ENCODE measurements at regions not wholly inside any gene's neighbourhood (a gene's known extent, or its start where the extent isn't known, plus 50 kb on each side); places are given as distances from the start of the nearest gene placed in this dataset.

DNA sequence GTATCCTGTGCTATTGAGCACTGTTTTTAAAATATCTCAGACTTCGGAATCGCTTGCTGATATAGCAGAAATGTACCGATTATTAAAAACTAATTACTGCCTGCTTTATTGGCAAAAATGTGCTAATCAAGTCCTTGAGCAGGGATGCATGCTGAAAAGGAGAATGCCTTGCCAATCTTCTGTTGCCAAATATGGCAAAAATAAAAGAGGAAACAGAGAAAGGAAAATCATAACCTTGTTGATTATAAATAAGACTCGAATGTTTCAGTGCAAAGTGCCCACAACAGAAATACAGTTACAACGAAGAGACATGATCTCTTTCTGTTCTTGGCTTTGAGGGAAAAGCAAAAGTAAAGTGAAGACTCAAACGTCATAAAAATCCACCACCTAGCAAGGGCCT, 248.5 kb downstream of the TMEM182 start:
- DNase-seq (ENCODE audit: low read depth in 1 of 2, low spot score in 1 of 2) (no peak), ATAC-seq (no peak), FAIRE-seq (no peak)
- H3K4me3 ChIP-seq: no peak overlapping the region
- CTCF ChIA-PET: no interaction called here
- H3K27ac ChIP-seq: no peak overlapping the region
- WGBS (ENCODE audit: missing lambda C conversion rate): 35% methylated on average over 6 of the region's 6 CpGs
- no peak overlapping the region for H3K4me2 ChIP-seq
- H3K4me1 ChIP-seq: no peaks in the 10 kb centered on the region
- no peaks in the 10 kb centered on the region for H3K9me3 ChIP-seq
- POLR2A ChIA-PET: no interaction called here
- TF ChIP-seq PHF8 (IDR thresholded peaks at IDR 0.05; ENCODE audit: borderline replicate concordance, low read depth): no peak
- no peak for TF ChIP-seq RNF2 (IDR thresholded peaks at IDR 0.05; ENCODE audit: borderline replicate concordance, low read depth)
- TF ChIP-seq ZC3H11A (IDR thresholded peaks at IDR 0.05): no peak
- no peak for TF ChIP-seq HEYL (CRISPR knock-in tag; IDR thresholded peaks at IDR 0.05)
- no peak for TF ChIP-seq KDM1A (IDR thresholded peaks at IDR 0.05; ENCODE audit: low read depth)
- TF ChIP-seq, protein P1, sequence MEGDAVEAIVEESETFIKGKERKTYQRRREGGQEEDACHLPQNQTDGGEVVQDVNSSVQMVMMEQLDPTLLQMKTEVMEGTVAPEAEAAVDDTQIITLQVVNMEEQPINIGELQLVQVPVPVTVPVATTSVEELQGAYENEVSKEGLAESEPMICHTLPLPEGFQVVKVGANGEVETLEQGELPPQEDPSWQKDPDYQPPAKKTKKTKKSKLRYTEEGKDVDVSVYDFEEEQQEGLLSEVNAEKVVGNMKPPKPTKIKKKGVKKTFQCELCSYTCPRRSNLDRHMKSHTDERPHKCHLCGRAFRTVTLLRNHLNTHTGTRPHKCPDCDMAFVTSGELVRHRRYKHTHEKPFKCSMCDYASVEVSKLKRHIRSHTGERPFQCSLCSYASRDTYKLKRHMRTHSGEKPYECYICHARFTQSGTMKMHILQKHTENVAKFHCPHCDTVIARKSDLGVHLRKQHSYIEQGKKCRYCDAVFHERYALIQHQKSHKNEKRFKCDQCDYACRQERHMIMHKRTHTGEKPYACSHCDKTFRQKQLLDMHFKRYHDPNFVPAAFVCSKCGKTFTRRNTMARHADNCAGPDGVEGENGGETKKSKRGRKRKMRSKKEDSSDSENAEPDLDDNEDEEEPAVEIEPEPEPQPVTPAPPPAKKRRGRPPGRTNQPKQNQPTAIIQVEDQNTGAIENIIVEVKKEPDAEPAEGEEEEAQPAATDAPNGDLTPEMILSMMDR (IDR thresholded peaks at IDR 0.05): no peak
- no peak for TF ChIP-seq RARB (CRISPR knock-in tag; IDR thresholded peaks at IDR 0.05)
- no peak for TF ChIP-seq ZFP36 (IDR thresholded peaks at IDR 0.05; ENCODE audit: borderline replicate concordance, partially characterized antibody)
- no peak for TF ChIP-seq TP53 (CRISPR knock-in tag; IDR thresholded peaks at IDR 0.05)
- TF ChIP-seq ESRRA (IDR thresholded peaks at IDR 0.05; ENCODE audit: borderline replicate concordance, low read length): no peak
- no peak for TF ChIP-seq MYC (IDR thresholded peaks at IDR 0.05; ENCODE audit: borderline replicate concordance, low read length)
- TF ChIP-seq NPAS2 (CRISPR knock-in tag; IDR thresholded peaks at IDR 0.05; ENCODE audit: borderline replicate concordance): no peak
- TF ChIP-seq EP300 (IDR thresholded peaks at IDR 0.05): no peak
- TF ChIP-seq RCOR1 (IDR thresholded peaks at IDR 0.05; ENCODE audit: low read depth, low read length): no peak
- TF ChIP-seq ZSCAN20 (CRISPR knock-in tag; IDR thresholded peaks at IDR 0.05): no peak
- no peak for TF ChIP-seq REST (IDR thresholded peaks at IDR 0.05)
- no peak for TF ChIP-seq HES2 (IDR thresholded peaks at IDR 0.05)
- TF ChIP-seq ZNF302 (CRISPR knock-in tag; IDR thresholded peaks at IDR 0.05): no peak

DNA sequence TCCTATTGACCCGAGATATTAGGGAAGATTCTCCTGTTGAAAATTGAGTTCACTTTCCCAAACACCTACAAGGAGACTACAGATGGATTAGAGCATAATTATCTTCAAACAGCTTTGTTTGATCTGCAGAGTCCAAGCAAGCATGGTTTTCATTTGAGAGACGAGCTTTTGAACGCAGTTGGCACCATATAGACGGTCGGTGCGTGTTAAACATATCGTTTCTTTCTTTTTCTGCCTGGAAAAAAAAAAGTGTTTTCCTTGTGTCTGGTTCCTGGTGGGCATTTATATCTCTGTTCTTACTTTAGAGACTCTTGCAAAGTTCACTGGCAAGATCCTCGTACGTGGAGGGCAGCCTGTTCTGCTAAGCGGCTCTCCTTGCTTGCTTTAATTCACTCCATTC, 248.9 kb downstream of the TMEM182 start:
- FAIRE-seq: no peak
- no peaks in the 10 kb centered on the region for H3K9me3 ChIP-seq

More for the DNA sequence above, 248.9 kb downstream of the TMEM182 start:
- ATAC-seq: no peak
- no peak overlapping the region for H3K4me3 ChIP-seq
- ChIA-PET CTCF (no interaction called here), POLR2A (no interaction called here)
- H3K27ac ChIP-seq: no peak overlapping the region
- H3K4me1 ChIP-seq: no peaks in the 10 kb centered on the region
- H3K4me2 ChIP-seq: no peak overlapping the region
- WGBS (ENCODE audit: missing lambda C conversion rate): 54% methylated on average over 10 of the region's 10 CpGs
- TF ChIP-seq RFX5 (IDR thresholded peaks at IDR 0.05) (no peak), SREBF2 (IDR thresholded peaks at IDR 0.05) (no peak), CHD2 (IDR thresholded peaks at IDR 0.05; ENCODE audit: low read length, partially characterized antibody) (no peak), RARB (CRISPR knock-in tag; IDR thresholded peaks at IDR 0.05) (no peak), HES2 (IDR thresholded peaks at IDR 0.05) (no peak), KDM1A (IDR thresholded peaks at IDR 0.05; ENCODE audit: low read depth) (no peak), ZFP36 (IDR thresholded peaks at IDR 0.05; ENCODE audit: borderline replicate concordance, partially characterized antibody) (no peak), PHF8 (IDR thresholded peaks at IDR 0.05; ENCODE audit: borderline replicate concordance, low read depth) (no peak), ZC3H11A (IDR thresholded peaks at IDR 0.05) (no peak), MAX (IDR thresholded peaks at IDR 0.05) (no peak), FOSL2 (IDR thresholded peaks at IDR 0.05) (no peak), FOSL2 (CRISPR knock-in tag; IDR thresholded peaks at IDR 0.05) (no peak), REST (IDR thresholded peaks at IDR 0.05) (no peak), CHD4 (IDR thresholded peaks at IDR 0.05; ENCODE audit: borderline replicate concordance) (no peak), MAFK (IDR thresholded peaks at IDR 0.05; ENCODE audit: partially characterized antibody) (no peak), NR3C1 (IDR thresholded peaks at IDR 0.05) (no peak)
- no peak for DNase-seq (ENCODE audit: low read depth in 1 of 2, low spot score in 1 of 2)
